Cardiac muscle cell (in vitro differentiated cells and primary cell): ENCODE measurements at regions not wholly inside any gene's neighbourhood (a gene's known extent, or its start where the extent isn't known, plus 50 kb on each side); places are given as distances from the start of the nearest gene placed in this dataset.
"Not testable (repeated sequence)": the region's sequence is repeated elsewhere in the genome, so short reads cannot be mapped to it uniquely, and the experiment has no call there.

Experiments
- DNase-seq, 2 donors: peaks; one replicate each; pipeline versions ENCODE4 v3.0.0 to v3.0.0-alpha.2; 2010 to 2017; ENCODE audit warnings: low read depth in 1 of 2, low spot score in 1 of 2
- H3K27ac ChIP-seq: fragments of 200-600 bp; sonication (generic); 2 replicates; pipeline ENCODE4 v1.5.1; 2016
- H3K27me3 ChIP-seq: fragments of 200-600 bp; sonication (generic); 2 replicates; pipeline ENCODE4 v1.6.0; 2016; ENCODE audit warnings: control low read depth
- H3K36me3 ChIP-seq: fragments of 200-600 bp; sonication (generic); 2 replicates; pipeline ENCODE4 v1.5.1; 2016; ENCODE audit warnings: control low read depth
- H3K4me1 ChIP-seq: fragments of 200-600 bp; sonication (generic); 2 replicates; pipeline ENCODE4 v1.8.1; 2017; ENCODE audit warnings: low read depth, mild to moderate bottlenecking, mixed run types
- H3K4me3 ChIP-seq: fragments of 200-600 bp; sonication (generic); 2 replicates; pipeline ENCODE4 v1.5.1; 2016; ENCODE audit warnings: mild to moderate bottlenecking
- H3K9me3 ChIP-seq: fragments of 200-600 bp; sonication (generic); 2 replicates; pipeline ENCODE4 v1.5.1; 2017; ENCODE audit warnings: low read depth, mild to moderate bottlenecking, control low read depth
- TF ChIP-seq, protein P1 (sequence below): IDR thresholded peaks from 2 replicates; pipeline ENCODE4 v1.5.1; 2012; ENCODE audit warnings: low read depth, mild to moderate bottlenecking, low read length

GRCh38 chr10:64430690-64431323, 909.6 kb downstream of the REEP3 start:
- Histone ChIP-seq H3K27ac (no peak overlapping the region), H3K9me3 (no peaks in the 10 kb centered on the region), H3K36me3 (no peaks in the 10 kb centered on the region), H3K4me1 (no peaks in the 10 kb centered on the region), H3K27me3 (no peaks in the 10 kb centered on the region), H3K4me3 (no peak overlapping the region)
- peak; percentile 24 to 65 for DNase-seq
- TF ChIP-seq, protein P1, sequence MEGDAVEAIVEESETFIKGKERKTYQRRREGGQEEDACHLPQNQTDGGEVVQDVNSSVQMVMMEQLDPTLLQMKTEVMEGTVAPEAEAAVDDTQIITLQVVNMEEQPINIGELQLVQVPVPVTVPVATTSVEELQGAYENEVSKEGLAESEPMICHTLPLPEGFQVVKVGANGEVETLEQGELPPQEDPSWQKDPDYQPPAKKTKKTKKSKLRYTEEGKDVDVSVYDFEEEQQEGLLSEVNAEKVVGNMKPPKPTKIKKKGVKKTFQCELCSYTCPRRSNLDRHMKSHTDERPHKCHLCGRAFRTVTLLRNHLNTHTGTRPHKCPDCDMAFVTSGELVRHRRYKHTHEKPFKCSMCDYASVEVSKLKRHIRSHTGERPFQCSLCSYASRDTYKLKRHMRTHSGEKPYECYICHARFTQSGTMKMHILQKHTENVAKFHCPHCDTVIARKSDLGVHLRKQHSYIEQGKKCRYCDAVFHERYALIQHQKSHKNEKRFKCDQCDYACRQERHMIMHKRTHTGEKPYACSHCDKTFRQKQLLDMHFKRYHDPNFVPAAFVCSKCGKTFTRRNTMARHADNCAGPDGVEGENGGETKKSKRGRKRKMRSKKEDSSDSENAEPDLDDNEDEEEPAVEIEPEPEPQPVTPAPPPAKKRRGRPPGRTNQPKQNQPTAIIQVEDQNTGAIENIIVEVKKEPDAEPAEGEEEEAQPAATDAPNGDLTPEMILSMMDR, result peak; percentile 29

GRCh38 chr10:64441872-64442271, 920.7 kb downstream of the REEP3 start:
- not testable (repeated sequence) for H3K36me3 ChIP-seq, H3K4me1 ChIP-seq, H3K27ac ChIP-seq, DNase-seq, H3K27me3 ChIP-seq, H3K4me3 ChIP-seq, H3K9me3 ChIP-seq

- H3K9me3 ChIP-seq, result no peaks in the 10 kb centered on the region
- no peak overlapping the region for H3K27ac ChIP-seq
- TF ChIP-seq, protein P1, result no peak
- H3K27me3 ChIP-seq, result no peaks in the 10 kb centered on the region
- H3K4me3 ChIP-seq, result no peak overlapping the region
- no peaks in the 10 kb centered on the region for H3K36me3 ChIP-seq
- H3K4me1 ChIP-seq, result no peaks in the 10 kb centered on the region
- DNase-seq, result no peak
These were observed 923.0 kb downstream of the REEP3 start for GRCh38 chr10:64444163-64444562.

- no peaks in the 10 kb centered on the region for H3K27me3 ChIP-seq
- H3K4me3 ChIP-seq, result no peak overlapping the region
- no peak for DNase-seq
- H3K36me3 ChIP-seq, result no peaks in the 10 kb centered on the region
- no peak overlapping the region for H3K27ac ChIP-seq
- H3K9me3 ChIP-seq, result no peaks in the 10 kb centered on the region
- no peaks in the 10 kb centered on the region for H3K4me1 ChIP-seq
- TF ChIP-seq, protein P1, result no peak
These were observed 923.4 kb downstream of the REEP3 start for GRCh38 chr10:64444564-64444963.

- no peak overlapping the region for H3K27ac ChIP-seq
- no peaks in the 10 kb centered on the region for H3K36me3 ChIP-seq
- H3K4me3 ChIP-seq, result no peak overlapping the region
- H3K27me3 ChIP-seq, result no peaks in the 10 kb centered on the region
- TF ChIP-seq, protein P1, result no peak
- no peak for DNase-seq
- H3K4me1 ChIP-seq, result no peaks in the 10 kb centered on the region
- no peaks in the 10 kb centered on the region for H3K9me3 ChIP-seq
These were observed 928.4 kb downstream of the REEP3 start for GRCh38 chr10:64449603-64450002.

GRCh38 chr10:64450312-64450711, 929.1 kb downstream of the REEP3 start:
- DNase-seq, result no peak
- H3K4me1 ChIP-seq, result no peaks in the 10 kb centered on the region
- H3K9me3 ChIP-seq, result no peaks in the 10 kb centered on the region
- H3K27ac ChIP-seq, result no peak overlapping the region
- TF ChIP-seq, protein P1, result no peak
- no peak overlapping the region for H3K4me3 ChIP-seq
- no peaks in the 10 kb centered on the region for H3K27me3 ChIP-seq
- no peaks in the 10 kb centered on the region for H3K36me3 ChIP-seq
